H1 (cell line): ENCODE measurements at regions not wholly inside any gene's neighbourhood (a gene's known extent, or its start where the extent isn't known, plus 50 kb on each side); places are given as distances from the start of the nearest gene placed in this dataset.

Source experiments
- CTCF ChIA-PET: fragments of 300-600 bp; sonication (Branson Sonifier 250); formaldehyde crosslinking; loops from one replicate; lab custom pipeline; 2021; ENCODE audit not compliant: partially characterized antibody; lab: Charles Lee
- POLR2A ChIA-PET: fragments of 300-600 bp; sonication (Branson Sonifier 250); formaldehyde crosslinking; loops from one replicate; lab custom pipeline; 2021; ENCODE audit warnings: inconsistent platforms; ENCODE audit not compliant: partially characterized antibody; lab: Charles Lee
- DNase-seq, 2 experiments: peaks; one replicate each; pipeline versions ENCODE4 v3.0.0 to v3.0.0-alpha.2; 2010 to 2022; ENCODE audit warnings: low spot score in 2 of 2, low read depth in 1 of 2, mixed read lengths in 1 of 2
- FAIRE-seq: peaks from 2 replicates; lab custom pipeline; 2011; peaks lifted over from hg19 to GRCh38; lab: Jason Lieb, UNC
- H2AFZ ChIP-seq: 2 replicates; pipeline ENCODE4 v1.8.1; 2012; ENCODE audit warnings: low read length, inconsistent platforms
- H2AK5ac ChIP-seq: 2 replicates; pipeline ENCODE4 v1.6.1; 2013; ENCODE audit warnings: low read depth, low read length
- H2BK120ac ChIP-seq: replicated peaks from 2 replicates; pipeline ENCODE3; 2013; ENCODE audit warnings: low read depth, low read length, inconsistent platforms
- H2BK12ac ChIP-seq: 2 replicates; pipeline ENCODE4 v1.6.1; 2013; ENCODE audit warnings: low read depth, low read length
- H2BK15ac ChIP-seq: 2 replicates; pipeline ENCODE4 v1.6.1; 2013; ENCODE audit warnings: low read length
- H2BK20ac ChIP-seq: 2 replicates; pipeline ENCODE4 v1.6.1; 2013; ENCODE audit warnings: low read length
- H2BK5ac ChIP-seq: 2 replicates; pipeline ENCODE4 v1.6.1; 2013; ENCODE audit warnings: low read depth, low read length
- H3K14ac ChIP-seq: 2 replicates; pipeline ENCODE4 v1.6.1; 2013; ENCODE audit warnings: inconsistent platforms; ENCODE audit not compliant: insufficient read length
- H3K18ac ChIP-seq: 2 replicates; pipeline ENCODE4 v1.6.1; 2013; ENCODE audit warnings: low read length; ENCODE audit errors: extremely low read depth
- H3K23ac ChIP-seq: 2 replicates; pipeline ENCODE4 v1.6.1; 2013; ENCODE audit warnings: inconsistent platforms; ENCODE audit not compliant: insufficient read length
- H3K23me2 ChIP-seq: 2 replicates; pipeline ENCODE4 v1.6.1; 2013; ENCODE audit warnings: low read depth, low read length
- H3K27ac ChIP-seq: 2 replicates; pipeline ENCODE4 v1.6.1; 2011; ENCODE audit warnings: low read depth, low read length, inconsistent platforms
- H3K27me3 ChIP-seq, 4 experiments: replicated peaks in 1 of 4; 1 replicate in 1 of 4; 2 replicates in 3 of 4; pipeline versions ENCODE4 v1.6.1 to v1.8.1; 2011 to 2013; ENCODE audit warnings: low read length in 3 of 4, mild to moderate bottlenecking in 3 of 4, inconsistent platforms in 2 of 4, mixed read lengths in 2 of 4, moderate library complexity in 1 of 4; ENCODE audit not compliant: control insufficient read depth in 3 of 4, insufficient read depth in 3 of 4; ENCODE audit errors: extremely low read depth in 1 of 4
- H3K36me3 ChIP-seq, 4 experiments: 2 replicates each; pipeline versions ENCODE4 v1.6.1 to v1.8.1; 2011 to 2013; ENCODE audit warnings: mild to moderate bottlenecking in 4 of 4, low read length in 3 of 4, moderate library complexity in 2 of 4, control low read depth in 1 of 4, inconsistent platforms in 1 of 4; ENCODE audit not compliant: insufficient read depth in 4 of 4, control insufficient read depth in 2 of 4
- H3K4ac ChIP-seq: replicated peaks from 2 replicates; pipeline ENCODE3; 2013; ENCODE audit warnings: low read length, low read depth, mixed read lengths, inconsistent platforms; ENCODE audit not compliant: insufficient read length
- H3K4me1 ChIP-seq, 4 experiments: replicated peaks in 1 of 4; 1 replicate in 1 of 4; 2 replicates in 3 of 4; pipeline versions ENCODE4 v1.6.1 to v1.8.1; 2011 to 2013; ENCODE audit warnings: low read length in 3 of 4, inconsistent platforms in 2 of 4, mixed read lengths in 1 of 4; ENCODE audit not compliant: insufficient read depth in 4 of 4, control insufficient read depth in 3 of 4
- H3K4me2 ChIP-seq, 2 experiments: 2 replicates each; pipeline versions ENCODE4 v1.6.1 to v1.8.1; 2011 to 2013; ENCODE audit warnings: low read depth in 2 of 2, low read length in 2 of 2, control low read depth in 1 of 2, inconsistent platforms in 1 of 2, mild to moderate bottlenecking in 1 of 2; ENCODE audit not compliant: insufficient read depth in 1 of 2
- H3K4me3 ChIP-seq, 4 experiments: fragments of 200-600, 300-600 bp in 1 of 4; sonication (generic), shearing (Covaris generic), sonication (Bioruptor Twin) in 1 of 4; 2 replicates each; pipeline versions ENCODE4 v1.5.1 to v1.8.1; 2011 to 2016; ENCODE audit warnings: low read length in 4 of 4, low read depth in 3 of 4, control low read depth in 2 of 4, inconsistent platforms in 2 of 4, mild to moderate bottlenecking in 2 of 4, mixed read lengths in 1 of 4, moderate library complexity in 1 of 4; ENCODE audit not compliant: insufficient read depth in 2 of 4; ENCODE audit errors: extremely low read depth in 1 of 4
- H3K56ac ChIP-seq: replicated peaks from 2 replicates; pipeline ENCODE3; 2013; ENCODE audit warnings: low read depth, mild to moderate bottlenecking, mixed read lengths, low read length, inconsistent platforms; ENCODE audit not compliant: insufficient read length
- H3K79me1 ChIP-seq: 2 replicates; pipeline ENCODE4 v1.6.1; 2013; ENCODE audit warnings: low read depth, low read length, control low read depth
- H3K79me2 ChIP-seq, 2 experiments: 2 replicates each; pipeline versions ENCODE4 v1.6.1 to v1.8.1; 2012 to 2013; ENCODE audit warnings: low read length in 2 of 2, mild to moderate bottlenecking in 2 of 2, inconsistent platforms in 1 of 2; ENCODE audit not compliant: insufficient read depth in 2 of 2, control insufficient read depth in 1 of 2
- H3K9ac ChIP-seq, 4 experiments: replicated peaks in 1 of 4; 1 replicate in 1 of 4; 2 replicates in 3 of 4; pipeline versions ENCODE4 v1.6.1 to v1.8.1; 2011 to 2013; ENCODE audit warnings: low read depth in 3 of 4, low read length in 3 of 4, control low read depth in 2 of 4, mild to moderate bottlenecking in 2 of 4, moderate library complexity in 2 of 4, inconsistent platforms in 1 of 4; ENCODE audit errors: extremely low read depth in 1 of 4
- H3K9me3 ChIP-seq, 2 experiments: 2 replicates each; pipeline versions ENCODE4 v1.6.1 to v1.8.1; 2012 to 2013; ENCODE audit warnings: mild to moderate bottlenecking in 2 of 2, moderate library complexity in 2 of 2, control low read depth in 1 of 2, inconsistent platforms in 1 of 2, low read depth in 1 of 2, low read length in 1 of 2, mixed read lengths in 1 of 2; ENCODE audit not compliant: insufficient read depth in 2 of 2
- H4K20me1 ChIP-seq, 2 experiments: replicated peaks in 1 of 2; 2 replicates each; pipeline versions ENCODE3 to v1.8.1; 2011 to 2013; ENCODE audit warnings: inconsistent platforms in 2 of 2, low read length in 2 of 2, mild to moderate bottlenecking in 1 of 2; ENCODE audit not compliant: insufficient read depth in 2 of 2, control insufficient read depth in 1 of 2
- H4K5ac ChIP-seq: 2 replicates; pipeline ENCODE4 v1.6.1; 2013; ENCODE audit warnings: low read length, low read depth, mixed read lengths, inconsistent platforms; ENCODE audit not compliant: insufficient read length
- H4K8ac ChIP-seq: 2 replicates; pipeline ENCODE4 v1.8.0; 2013; ENCODE audit warnings: mild to moderate bottlenecking, moderate library complexity, low read length, inconsistent platforms; ENCODE audit not compliant: insufficient read depth; ENCODE audit errors: extremely low read depth
- H4K91ac ChIP-seq: replicated peaks from 2 replicates; pipeline ENCODE3; 2013; ENCODE audit warnings: low read length, mixed read lengths, inconsistent platforms; ENCODE audit not compliant: insufficient read length
- GTF2F1 ChIP-seq: IDR thresholded peaks from 2 replicates; pipeline ENCODE4 v1.6.1; 2012; ENCODE audit warnings: low read depth, low read length, improper control_type of control experiment, borderline replicate concordance

DNA sequence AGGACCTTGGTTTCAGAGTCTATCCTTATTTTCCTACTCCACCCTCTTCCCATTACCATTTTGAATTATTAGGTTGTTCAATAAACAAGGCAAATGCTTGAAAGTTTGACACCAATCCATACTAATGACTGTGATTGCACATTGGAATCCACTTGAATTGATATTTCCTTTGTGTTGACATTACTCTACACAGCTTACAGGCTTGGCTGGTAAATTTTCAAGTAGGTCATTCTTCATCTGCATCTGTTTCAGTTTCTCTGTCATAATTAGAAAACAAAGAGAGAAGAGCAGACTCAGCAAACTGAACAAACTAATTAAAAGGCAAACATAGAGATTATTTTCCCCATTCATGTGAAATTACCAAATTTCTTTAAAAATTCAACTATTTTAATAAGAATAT, 732.9 kb upstream of the BCHE start:
- Histone ChIP-seq H2AK5ac (no peak overlapping the region), H3K4me1 (no peaks in the 10 kb centered on the region), H3K79me1 (no peaks in the 10 kb centered on the region), H3K56ac (no peak overlapping the region), H3K4me2 (no peak overlapping the region), H3K27me3 (no peaks in the 10 kb centered on the region), H2BK12ac (no peak overlapping the region), H3K23ac (no peak overlapping the region), H3K23me2 (no peaks in the 10 kb centered on the region), H2BK120ac (no peak overlapping the region), H3K27ac (no peak overlapping the region), H4K5ac (no peak overlapping the region), H3K4me3 (no peak overlapping the region), H4K91ac (no peak overlapping the region), H3K9me3 (peaks cover 0 to 10% of the 10 kb centered on the region in 2 experiments; a peak in 3 of 4 replicates), H3K18ac (no peak overlapping the region), H2BK15ac (no peak overlapping the region), H3K36me3 (no peaks in the 10 kb centered on the region), H2BK20ac (no peak overlapping the region), H3K4ac (no peak overlapping the region), H2AFZ (no peak overlapping the region), H2BK5ac (no peak overlapping the region), H3K9ac (no peak overlapping the region), H3K14ac (no peak overlapping the region), H4K20me1 (no peaks in the 10 kb centered on the region), H4K8ac (no peak overlapping the region), H3K79me2 (no peaks in the 10 kb centered on the region)
- ChIA-PET POLR2A (no interaction called here), CTCF (interaction anchor here (0.8 kb wide), 1 partner anchor 10 kb away, joined by 3 read pairs; no protein-coding TSS in a partner anchor)
- DNase-seq (no peak), FAIRE-seq (no peak)
- TF ChIP-seq GTF2F1 = no peak
